Left ventricle myocardium inferior (tissue), 1 donor: ENCODE measurements at regions not wholly inside any gene's neighbourhood (a gene's known extent, or its start where the extent isn't known, plus 50 kb on each side); places are given as distances from the start of the nearest gene placed in this dataset.
A peak's percentile ranks its signal among the peaks of the same experiment; 100 is the strongest.

Experiments used
- DNase-seq: peaks from one replicate; pipeline ENCODE4 v3.0.0-alpha.2; 2020
- H3K27ac ChIP-seq: fragments of 200-600 bp; replicated peaks from 2 replicates; pipeline ENCODE4 v1.8.0; 2021
- H3K27me3 ChIP-seq: fragments of 200-600 bp; 2 replicates; pipeline ENCODE4 v1.8.0; 2021; ENCODE audit warnings: low read depth
- H3K36me3 ChIP-seq: fragments of 200-600 bp; 2 replicates; pipeline ENCODE4 v1.8.0; 2021
- H3K4me1 ChIP-seq: fragments of 200-600 bp; 2 replicates; pipeline ENCODE4 v1.8.0; 2021
- H3K4me3 ChIP-seq: fragments of 200-600 bp; 2 replicates; pipeline ENCODE4 v1.8.0; 2021; ENCODE audit warnings: mild to moderate bottlenecking, moderate library complexity
- H3K9me3 ChIP-seq: fragments of 200-600 bp; replicated peaks from 2 replicates; pipeline ENCODE4 v1.8.0; 2021
- intact Hi-C: fragments of 100-400 bp; cut with micrococcal nuclease; formaldehyde crosslinking; loops from one replicate; pipeline ENCODE4 v1.11.0; 2022
- TF ChIP-seq, protein P1 (sequence below): fragments of 200-600 bp; IDR thresholded peaks from 2 replicates; pipeline ENCODE4 v1.8.0; 2021; ENCODE audit warnings: antibody characterized with exemption, mild to moderate bottlenecking, borderline replicate concordance
- donor health status: DM: no; HTN: yes; CAD: no; lungs with severe emphysema.

DNA sequence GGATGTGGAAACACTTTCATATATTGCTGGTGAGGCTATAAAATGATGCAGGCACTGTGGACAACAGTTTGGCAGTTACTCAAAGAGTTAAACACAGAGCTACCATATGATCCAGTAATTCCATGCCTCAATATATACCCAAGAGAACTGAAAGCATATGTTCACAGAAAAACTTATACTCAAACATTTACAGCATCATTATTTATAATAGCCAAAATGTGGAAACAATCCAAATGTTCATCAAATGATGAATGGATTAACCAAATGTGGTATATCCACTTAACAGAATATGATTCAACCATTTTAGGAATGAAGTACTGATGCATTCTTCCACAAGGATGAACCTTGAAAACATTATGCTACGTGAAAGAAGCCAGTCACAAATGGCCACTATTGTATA, 603.8 kb downstream of the IQCM start:
- TF ChIP-seq, protein P1, sequence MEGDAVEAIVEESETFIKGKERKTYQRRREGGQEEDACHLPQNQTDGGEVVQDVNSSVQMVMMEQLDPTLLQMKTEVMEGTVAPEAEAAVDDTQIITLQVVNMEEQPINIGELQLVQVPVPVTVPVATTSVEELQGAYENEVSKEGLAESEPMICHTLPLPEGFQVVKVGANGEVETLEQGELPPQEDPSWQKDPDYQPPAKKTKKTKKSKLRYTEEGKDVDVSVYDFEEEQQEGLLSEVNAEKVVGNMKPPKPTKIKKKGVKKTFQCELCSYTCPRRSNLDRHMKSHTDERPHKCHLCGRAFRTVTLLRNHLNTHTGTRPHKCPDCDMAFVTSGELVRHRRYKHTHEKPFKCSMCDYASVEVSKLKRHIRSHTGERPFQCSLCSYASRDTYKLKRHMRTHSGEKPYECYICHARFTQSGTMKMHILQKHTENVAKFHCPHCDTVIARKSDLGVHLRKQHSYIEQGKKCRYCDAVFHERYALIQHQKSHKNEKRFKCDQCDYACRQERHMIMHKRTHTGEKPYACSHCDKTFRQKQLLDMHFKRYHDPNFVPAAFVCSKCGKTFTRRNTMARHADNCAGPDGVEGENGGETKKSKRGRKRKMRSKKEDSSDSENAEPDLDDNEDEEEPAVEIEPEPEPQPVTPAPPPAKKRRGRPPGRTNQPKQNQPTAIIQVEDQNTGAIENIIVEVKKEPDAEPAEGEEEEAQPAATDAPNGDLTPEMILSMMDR = no peak
- Histone ChIP-seq H3K27ac (no peak overlapping the region), H3K9me3 (no peaks in the 10 kb centered on the region), H3K4me1 (no peaks in the 10 kb centered on the region), H3K36me3 (no peaks in the 10 kb centered on the region), H3K27me3 (no peaks in the 10 kb centered on the region), H3K4me3 (no peak overlapping the region)
- intact Hi-C loops = no loop called here
- no peak for DNase-seq

DNA sequence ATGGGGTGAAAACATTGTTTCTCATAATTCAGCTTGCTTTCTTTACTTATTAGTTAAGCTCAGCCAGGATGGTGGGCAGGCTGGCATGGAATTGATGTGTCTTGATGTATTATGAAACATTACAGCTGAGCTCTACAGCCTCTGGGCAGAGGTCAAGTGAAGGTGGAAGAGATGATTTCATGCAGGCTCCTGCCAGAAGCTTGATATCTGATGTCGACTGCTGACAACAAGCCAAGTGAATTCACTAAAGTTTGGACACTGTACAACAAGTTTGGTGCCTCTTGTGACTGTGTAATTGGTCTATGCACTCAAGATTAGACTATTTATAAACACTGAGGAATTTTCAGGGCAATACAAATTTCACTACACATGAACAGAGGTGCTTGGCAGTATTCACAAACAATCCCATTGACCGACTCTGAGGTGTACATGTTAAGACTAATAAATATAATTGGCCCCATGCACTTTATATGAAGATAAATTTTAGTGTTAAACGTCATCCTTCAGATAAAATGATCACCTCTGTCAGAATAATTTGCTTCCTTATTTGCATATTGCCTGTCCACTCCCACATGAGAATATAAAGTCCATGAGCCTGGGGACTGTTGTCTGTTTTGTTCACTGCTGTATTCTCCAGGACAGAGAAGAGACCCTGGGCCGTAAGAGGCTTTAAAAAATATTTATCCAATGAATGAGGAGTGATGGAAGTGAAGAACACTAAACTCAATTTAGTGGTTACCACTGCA, 612.2 kb downstream of the IQCM start:
- no peaks in the 10 kb centered on the region for H3K27me3 ChIP-seq
- intact Hi-C loops = no loop called here
- no peaks in the 10 kb centered on the region for H3K36me3 ChIP-seq
- no peak for DNase-seq
- peak overlapping the region; percentile 32 for H3K4me3 ChIP-seq
- peaks cover 16% of the 10 kb centered on the region for H3K4me1 ChIP-seq
- TF ChIP-seq, protein P1 = no peak
- H3K9me3 ChIP-seq = no peaks in the 10 kb centered on the region
- H3K27ac ChIP-seq = peak overlapping the region; percentile 79

DNA sequence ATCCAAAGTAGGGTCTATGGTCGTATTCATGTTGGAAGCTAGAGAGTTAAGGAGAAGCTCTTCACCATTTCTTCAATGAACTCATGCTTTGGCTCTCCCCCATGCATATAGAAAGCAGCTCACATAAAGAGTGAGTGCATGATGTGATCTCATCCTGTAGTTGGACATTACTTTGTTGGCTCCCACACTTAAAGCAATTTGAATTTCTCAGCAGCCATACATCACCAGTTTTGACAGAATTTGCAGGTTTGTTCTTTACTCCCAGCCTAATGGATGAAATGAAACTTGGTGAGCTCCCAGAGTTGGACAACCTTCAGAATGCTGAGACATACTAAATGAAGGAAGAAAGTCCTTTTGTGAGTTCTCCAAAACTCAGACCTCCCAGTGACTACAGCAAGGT, 613.5 kb downstream of the IQCM start:
- Histone ChIP-seq H3K27ac (peak overlapping the region; percentile 79), H3K4me3 (no peak overlapping the region), H3K4me1 (peaks cover 16% of the 10 kb centered on the region), H3K27me3 (no peaks in the 10 kb centered on the region), H3K9me3 (no peaks in the 10 kb centered on the region), H3K36me3 (no peaks in the 10 kb centered on the region)
- DNase-seq = no peak
- intact Hi-C loops = no loop called here
- TF ChIP-seq, protein P1 = no peak

DNA sequence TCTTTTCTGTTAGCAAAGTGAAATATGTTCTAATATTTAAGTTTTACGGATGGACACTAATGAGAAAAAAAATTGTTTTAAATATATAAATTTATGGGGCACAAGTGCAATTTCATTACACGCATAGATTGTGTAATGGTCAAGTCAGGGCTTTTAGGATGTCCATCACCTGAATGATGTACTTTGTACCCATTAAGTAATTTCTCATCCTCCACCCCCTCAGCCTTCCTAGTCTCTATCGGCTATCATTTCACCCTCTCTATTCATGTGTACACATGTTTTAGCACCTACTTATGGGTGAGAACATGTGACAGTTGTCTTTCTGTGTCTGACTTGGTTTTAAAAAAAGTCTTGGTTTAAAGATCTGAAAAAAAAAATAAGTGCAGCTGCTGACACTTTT, 616.0 kb downstream of the IQCM start:
- TF ChIP-seq, protein P1 = no peak

DNA sequence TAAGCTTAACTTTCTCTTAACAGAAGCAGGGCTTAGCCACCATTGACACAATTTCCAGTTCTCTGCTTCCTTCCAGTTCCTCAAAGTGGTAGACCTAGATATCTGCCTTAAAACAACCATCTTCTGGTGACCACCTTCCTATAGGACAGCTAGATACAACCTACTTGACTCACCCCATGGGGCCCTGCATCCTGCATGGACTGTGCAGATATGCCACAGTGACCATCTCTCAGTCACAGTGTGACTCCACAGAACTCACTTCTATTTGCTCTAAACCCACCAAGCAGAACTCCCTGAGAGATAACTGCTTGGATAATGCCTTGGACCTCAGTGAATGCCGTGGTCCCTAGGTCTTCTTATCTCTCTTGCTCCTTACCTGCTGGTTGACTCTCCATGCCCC, 621.6 kb downstream of the IQCM start:
- no peaks in the 10 kb centered on the region for H3K9me3 ChIP-seq
- no peaks in the 10 kb centered on the region for H3K27me3 ChIP-seq
- H3K36me3 ChIP-seq = no peaks in the 10 kb centered on the region
- intact Hi-C loops = no loop called here
- TF ChIP-seq, protein P1 = no peak
- no peak overlapping the region for H3K4me3 ChIP-seq
- H3K27ac ChIP-seq = no peak overlapping the region
- no peak for DNase-seq
- no peaks in the 10 kb centered on the region for H3K4me1 ChIP-seq

More for the DNA sequence above, 616.0 kb downstream of the IQCM start:
- Histone ChIP-seq H3K27ac (no peak overlapping the region), H3K27me3 (no peaks in the 10 kb centered on the region), H3K4me3 (no peak overlapping the region), H3K9me3 (no peaks in the 10 kb centered on the region), H3K4me1 (peaks cover 16% of the 10 kb centered on the region), H3K36me3 (no peaks in the 10 kb centered on the region)
- no peak for DNase-seq
- intact Hi-C loops = no loop called here
